ENCODE measurements at regions not wholly inside any gene's neighbourhood (a gene's known extent, or its start where the extent isn't known, plus 50 kb on each side); places are given as distances from the start of the nearest gene placed in this dataset.

- TF ChIP-seq, protein P1, sequence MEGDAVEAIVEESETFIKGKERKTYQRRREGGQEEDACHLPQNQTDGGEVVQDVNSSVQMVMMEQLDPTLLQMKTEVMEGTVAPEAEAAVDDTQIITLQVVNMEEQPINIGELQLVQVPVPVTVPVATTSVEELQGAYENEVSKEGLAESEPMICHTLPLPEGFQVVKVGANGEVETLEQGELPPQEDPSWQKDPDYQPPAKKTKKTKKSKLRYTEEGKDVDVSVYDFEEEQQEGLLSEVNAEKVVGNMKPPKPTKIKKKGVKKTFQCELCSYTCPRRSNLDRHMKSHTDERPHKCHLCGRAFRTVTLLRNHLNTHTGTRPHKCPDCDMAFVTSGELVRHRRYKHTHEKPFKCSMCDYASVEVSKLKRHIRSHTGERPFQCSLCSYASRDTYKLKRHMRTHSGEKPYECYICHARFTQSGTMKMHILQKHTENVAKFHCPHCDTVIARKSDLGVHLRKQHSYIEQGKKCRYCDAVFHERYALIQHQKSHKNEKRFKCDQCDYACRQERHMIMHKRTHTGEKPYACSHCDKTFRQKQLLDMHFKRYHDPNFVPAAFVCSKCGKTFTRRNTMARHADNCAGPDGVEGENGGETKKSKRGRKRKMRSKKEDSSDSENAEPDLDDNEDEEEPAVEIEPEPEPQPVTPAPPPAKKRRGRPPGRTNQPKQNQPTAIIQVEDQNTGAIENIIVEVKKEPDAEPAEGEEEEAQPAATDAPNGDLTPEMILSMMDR (IDR thresholded peaks at IDR 0.05; ENCODE audit: low read depth, low read length): no peak
- TF ChIP-seq POLR2A (IDR thresholded peaks at IDR 0.05; ENCODE audit: extremely low read depth, insufficient read length): no peak
- TF ChIP-seq MYC (IDR thresholded peaks at IDR 0.05; ENCODE audit: low read depth, low read length): no peak
- TF ChIP-seq, protein P2, sequence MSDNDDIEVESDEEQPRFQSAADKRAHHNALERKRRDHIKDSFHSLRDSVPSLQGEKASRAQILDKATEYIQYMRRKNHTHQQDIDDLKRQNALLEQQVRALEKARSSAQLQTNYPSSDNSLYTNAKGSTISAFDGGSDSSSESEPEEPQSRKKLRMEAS (IDR thresholded peaks at IDR 0.05; ENCODE audit: low read depth, low read length): no peak
Observed at GRCh38 chr22:26945565-26945964, 288.2 kb downstream of the MIAT start.

Data from NB4 (cell line).